Effector CD4-positive, alpha-beta T cell (primary cell): ENCODE measurements at regions not wholly inside any gene's neighbourhood (a gene's known extent, or its start where the extent isn't known, plus 50 kb on each side); places are given as distances from the start of the nearest gene placed in this dataset.
"Not testable (repeated sequence)": the region's sequence is repeated elsewhere in the genome, so short reads cannot be mapped to it uniquely, and the experiment has no call there.

ENCODE experiments used
- DNase-seq: peaks from one replicate; pipeline ENCODE4 v3.0.0-alpha.2; 2020

GRCh38 chr13:58202099-58202498, 570.6 kb downstream of the PCDH17 start:
- DNase-seq: no peak

GRCh38 chr13:58207501-58207900, 576.0 kb downstream of the PCDH17 start:
- no peak for DNase-seq

GRCh38 chr13:58235454-58235853, 603.9 kb downstream of the PCDH17 start:
- no peak for DNase-seq

GRCh38 chr13:58238972-58239773, 607.6 kb downstream of the PCDH17 start:
- no peak for DNase-seq

- no peak for DNase-seq
Measured at GRCh38 chr13:58239774-58240268, 608.3 kb downstream of the PCDH17 start.

GRCh38 chr13:58247080-58247479, 615.5 kb downstream of the PCDH17 start:
- DNase-seq: no peak

DNA sequence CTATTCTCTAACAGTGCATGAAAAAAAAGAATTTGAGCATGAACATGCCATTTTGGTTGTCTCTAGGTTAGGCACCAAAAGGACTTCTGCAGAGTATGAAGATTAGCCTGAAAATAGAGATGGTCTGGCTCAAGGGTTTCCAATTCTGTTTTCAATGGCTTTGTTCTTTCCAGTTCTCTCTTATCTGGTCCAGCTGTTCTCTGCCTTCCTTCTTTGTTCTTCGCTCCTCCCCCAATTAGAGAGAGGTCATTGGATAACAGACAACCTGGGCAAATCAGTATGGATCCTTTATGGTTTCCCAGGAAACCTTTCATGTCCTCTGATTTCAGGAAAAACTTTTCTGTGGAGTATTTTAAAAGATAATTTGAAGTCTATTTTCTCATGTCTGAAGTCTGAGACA, 623.4 kb downstream of the PCDH17 start:
- DNase-seq: no peak

DNA sequence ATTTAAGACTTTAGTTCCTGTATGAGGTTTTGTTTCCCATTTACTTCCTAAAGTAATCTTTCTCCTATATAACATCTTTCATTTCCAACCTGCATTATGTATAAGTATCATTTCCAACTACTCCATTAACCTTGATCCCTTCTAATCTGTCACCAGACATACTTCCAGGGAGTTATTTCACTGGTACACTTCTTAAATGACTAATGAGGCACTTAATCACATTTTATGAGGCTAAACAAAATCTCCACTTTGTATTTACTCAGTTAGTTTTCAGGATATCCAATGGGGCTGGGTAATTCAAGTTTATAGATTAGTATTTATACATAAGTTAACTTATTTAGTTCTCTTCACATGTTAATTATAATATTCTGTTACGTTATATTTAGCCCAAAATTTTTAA, 634.7 kb downstream of the PCDH17 start:
- DNase-seq: no peak

DNA sequence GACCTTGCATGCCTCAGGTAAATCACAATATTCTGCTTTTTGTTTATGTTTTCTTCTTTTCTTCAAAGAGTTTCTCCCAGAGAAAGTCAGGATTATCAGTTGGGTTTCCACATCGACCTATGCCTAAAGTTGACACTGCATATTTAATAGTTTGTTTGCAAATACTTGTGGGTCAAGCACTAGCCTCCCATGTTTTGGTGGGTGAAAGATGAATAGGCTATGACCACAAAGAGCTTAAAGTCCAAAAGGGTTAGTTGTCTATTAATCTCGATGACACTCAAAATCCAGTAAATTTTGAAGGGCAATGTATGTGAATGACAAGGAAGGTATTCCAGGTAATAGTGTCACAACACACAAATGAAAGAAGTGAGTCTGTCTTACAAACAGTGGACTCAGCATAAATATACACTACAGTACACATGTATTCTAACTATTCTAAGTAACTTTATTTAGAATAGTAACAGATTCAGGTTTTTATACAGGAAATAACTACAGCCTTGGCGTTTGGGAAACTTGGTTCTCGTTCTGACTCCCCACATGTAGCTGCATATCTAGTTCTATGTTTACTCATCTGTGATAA, 667.1 kb downstream of the PCDH17 start:
- DNase-seq: no peak

- DNase-seq: no peak
Measured at GRCh38 chr13:58300224-58300623, 668.7 kb downstream of the PCDH17 start.

GRCh38 chr13:58300974-58301681, 669.6 kb downstream of the PCDH17 start:
- DNase-seq: no peak

DNA sequence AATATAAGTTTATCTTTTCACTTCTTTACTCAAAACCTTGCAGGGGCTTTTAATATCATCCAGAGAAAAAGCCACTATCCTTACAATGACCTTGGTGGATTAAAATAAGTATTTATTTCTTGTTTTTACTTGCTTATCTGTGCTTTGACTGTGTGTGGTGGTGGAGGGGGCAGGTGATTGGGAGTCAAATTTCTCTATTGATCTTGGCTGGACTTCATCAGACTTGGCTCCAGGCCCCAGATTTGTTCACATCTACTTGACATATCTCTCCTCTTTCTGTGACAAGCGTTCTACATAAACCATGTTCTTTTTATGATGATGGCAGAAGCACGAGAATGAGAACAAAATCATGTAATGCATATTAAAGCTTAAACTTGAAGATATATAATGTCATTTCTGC, 670.8 kb downstream of the PCDH17 start:
- DNase-seq: no peak

- no peak for DNase-seq
Measured at GRCh38 chr13:58306062-58306461, 674.5 kb downstream of the PCDH17 start.

- DNase-seq: no peak
Measured at GRCh38 chr13:58313219-58313618, 681.7 kb downstream of the PCDH17 start.

DNA sequence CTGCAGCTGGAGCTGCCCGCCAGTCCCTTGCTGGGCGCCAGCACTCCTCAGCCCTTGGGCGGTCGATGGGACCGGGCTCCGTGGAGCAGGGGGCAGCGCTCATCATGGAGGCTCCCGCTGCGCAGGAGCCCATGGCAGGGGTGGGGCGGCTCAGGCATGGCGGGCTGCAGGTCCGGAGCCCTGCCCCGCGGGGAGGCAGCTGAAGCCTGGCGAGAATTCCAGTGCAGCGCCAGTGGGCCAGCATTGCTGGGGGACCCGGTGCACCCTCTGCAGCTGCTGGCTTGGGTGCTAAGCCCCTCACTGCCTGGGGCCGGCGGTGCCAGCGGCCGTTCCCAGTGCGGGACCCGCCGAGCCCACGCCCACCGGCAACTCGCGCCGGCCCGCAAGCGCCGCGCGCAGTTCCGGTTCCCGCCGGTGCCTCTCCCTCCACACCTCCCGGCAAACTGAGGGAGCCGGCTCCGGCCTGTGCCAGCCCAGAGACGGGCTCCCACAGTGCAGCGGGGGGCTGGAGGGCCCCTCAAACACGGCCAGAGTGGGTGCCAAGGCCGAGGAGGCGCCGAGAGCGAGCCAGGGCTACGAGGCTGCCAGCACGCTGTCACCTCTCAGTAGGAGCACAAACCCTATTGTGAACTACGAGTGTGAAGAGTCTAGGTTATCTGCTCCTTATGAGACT, 687.1 kb downstream of the PCDH17 start:
- DNase-seq: no peak

- DNase-seq: no peak
Measured at GRCh38 chr13:58324161-58324560, 692.6 kb downstream of the PCDH17 start.

DNA sequence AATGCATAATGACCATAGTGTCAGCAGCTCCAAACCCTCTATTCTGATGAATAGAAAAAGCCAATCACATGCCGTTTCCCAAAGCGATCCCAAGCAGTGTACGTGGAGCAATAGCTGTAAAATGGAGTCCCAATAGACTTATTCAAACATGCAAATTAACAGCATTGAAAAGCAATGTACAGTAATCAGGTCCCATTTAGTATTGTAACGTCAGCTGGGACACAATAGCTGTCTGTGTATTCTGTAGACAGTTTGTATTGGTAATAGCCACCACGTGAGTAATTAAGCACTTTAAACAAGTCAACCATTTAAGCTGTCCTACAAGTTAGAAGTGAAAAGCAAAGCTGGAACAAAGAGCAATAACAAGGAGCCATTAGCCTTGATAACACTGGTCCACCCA, 698.2 kb downstream of the PCDH17 start:
- no peak for DNase-seq

- DNase-seq: no peak
Measured at GRCh38 chr13:58340895-58341294, 709.4 kb downstream of the PCDH17 start.

DNA sequence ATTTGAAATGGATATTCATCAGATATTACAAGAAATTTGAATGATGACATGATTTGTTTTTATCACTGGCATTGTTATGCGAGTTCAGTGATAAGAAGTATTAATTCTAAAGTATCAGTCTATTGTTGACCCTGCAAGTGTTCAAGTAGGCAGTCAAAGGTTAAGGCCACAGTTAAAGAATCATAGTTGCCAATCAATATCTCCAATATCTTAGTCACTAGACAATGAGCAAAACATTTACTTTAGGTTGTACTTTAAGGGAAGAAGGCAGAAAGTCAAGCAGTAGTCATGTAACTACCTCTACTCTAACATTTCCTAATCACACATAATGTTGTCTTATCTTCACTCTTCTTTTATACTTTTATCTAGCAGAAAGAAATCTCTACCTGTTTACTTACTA, 709.8 kb downstream of the PCDH17 start:
- no peak for DNase-seq

GRCh38 chr13:58343076-58343475, 711.5 kb downstream of the PCDH17 start:
- no peak for DNase-seq

- DNase-seq: not testable (repeated sequence)
Measured at GRCh38 chr13:58352100-58352499, 720.6 kb downstream of the PCDH17 start.

- DNase-seq: no peak
Measured at GRCh38 chr13:58369936-58370335, 738.4 kb downstream of the PCDH17 start.

GRCh38 chr13:58376349-58376748, 744.8 kb downstream of the PCDH17 start:
- DNase-seq: no peak
